ENCODE measurements at regions not wholly inside any gene's neighbourhood (a gene's known extent, or its start where the extent isn't known, plus 50 kb on each side); places are given as distances from the start of the nearest gene placed in this dataset.

GRCh38 chr17:71849783-71850768 is 270.7 kb upstream of the SOX9 start:
- ATAC-seq (no peak), DNase-seq (ENCODE audit: low read depth in 1 of 2, low spot score in 1 of 2) (no peak), FAIRE-seq (peak; percentile 56)
- no peak overlapping the region for H3K4me2 ChIP-seq
- no peak overlapping the region for H3K4me3 ChIP-seq
- WGBS (ENCODE audit: missing lambda C conversion rate) = 25% methylated on average over 1 of the region's 1 CpG
- no peak for TF ChIP-seq ELK1 (IDR thresholded peaks at IDR 0.05; ENCODE audit: low read depth, low read length)
- no peak for TF ChIP-seq CTCF (IDR thresholded peaks at IDR 0.05)
- TF ChIP-seq CBX2 (IDR thresholded peaks at IDR 0.05; ENCODE audit: borderline replicate concordance, low read depth) = no peak
- no peak for TF ChIP-seq MAX (IDR thresholded peaks at IDR 0.05)
- TF ChIP-seq RARB (CRISPR knock-in tag; IDR thresholded peaks at IDR 0.05) = no peak
- TF ChIP-seq CBX8 (IDR thresholded peaks at IDR 0.05) = no peak
- no peak for TF ChIP-seq FOSB (CRISPR knock-in tag; IDR thresholded peaks at IDR 0.05)
- H3K27ac ChIP-seq = no peak overlapping the region
- CTCF ChIA-PET = no interaction called here
- H3K4me1 ChIP-seq = no peaks in the 10 kb centered on the region
- POLR2A ChIA-PET = no interaction called here
- H3K9me3 ChIP-seq = no peaks in the 10 kb centered on the region

GRCh38 chr17:71850812-71851211 is 270.0 kb upstream of the SOX9 start:
- ATAC-seq = no peak
- ChIA-PET POLR2A (no interaction called here), CTCF (no interaction called here)
- Histone ChIP-seq H3K4me2 (no peak overlapping the region), H3K4me1 (no peaks in the 10 kb centered on the region), H3K4me3 (no peak overlapping the region), H3K9me3 (no peaks in the 10 kb centered on the region), H3K27ac (no peak overlapping the region)
- no peak for DNase-seq (ENCODE audit: low read depth in 1 of 2, low spot score in 1 of 2)
- WGBS (ENCODE audit: missing lambda C conversion rate) = 26% methylated on average over 2 of the region's 2 CpGs
- TF ChIP-seq PBX3 (IDR thresholded peaks at IDR 0.05) (no peak), NPAS2 (CRISPR knock-in tag; IDR thresholded peaks at IDR 0.05; ENCODE audit: borderline replicate concordance) (no peak), RARB (CRISPR knock-in tag; IDR thresholded peaks at IDR 0.05) (no peak), RNF2 (IDR thresholded peaks at IDR 0.05; ENCODE audit: borderline replicate concordance, low read depth) (no peak), ZFP36 (IDR thresholded peaks at IDR 0.05; ENCODE audit: borderline replicate concordance, partially characterized antibody) (no peak), EP300 (IDR thresholded peaks at IDR 0.05) (no peak), USF2 (IDR thresholded peaks at IDR 0.05) (no peak), MAFK (IDR thresholded peaks at IDR 0.05; ENCODE audit: partially characterized antibody) (no peak), CEBPB (IDR thresholded peaks at IDR 0.05) (no peak)
- no peak for FAIRE-seq

GRCh38 chr17:71855010-71855409 is 265.8 kb upstream of the SOX9 start:
- CTCF ChIA-PET = interaction anchor here (1.0 kb wide), 1 partner anchor 16 kb away, joined by 3 read pairs; no protein-coding TSS in a partner anchor
- FAIRE-seq (no peak), DNase-seq (ENCODE audit: low read depth in 1 of 2, low spot score in 1 of 2) (no peak), ATAC-seq (no peak)
- H3K27ac ChIP-seq = no peak overlapping the region
- POLR2A ChIA-PET = no interaction called here
- H3K4me1 ChIP-seq = no peaks in the 10 kb centered on the region
- H3K4me2 ChIP-seq = no peak overlapping the region
- no peaks in the 10 kb centered on the region for H3K9me3 ChIP-seq
- TF ChIP-seq EHF (CRISPR knock-in tag; IDR thresholded peaks at IDR 0.05) (no peak), RNF2 (IDR thresholded peaks at IDR 0.05; ENCODE audit: borderline replicate concordance, low read depth) (no peak), KDM5A (IDR thresholded peaks at IDR 0.05) (no peak), REST (IDR thresholded peaks at IDR 0.05) (no peak), ATOH8 (CRISPR knock-in tag; IDR thresholded peaks at IDR 0.05; ENCODE audit: low read depth) (no peak), RCOR1 (IDR thresholded peaks at IDR 0.05; ENCODE audit: low read depth, low read length) (no peak), MYC (IDR thresholded peaks at IDR 0.05; ENCODE audit: borderline replicate concordance, low read length) (no peak)
- WGBS (ENCODE audit: missing lambda C conversion rate) = 25% methylated on average over 4 of the region's 4 CpGs
- H3K4me3 ChIP-seq = no peak overlapping the region
